ENCODE measurements at regions not wholly inside any gene's neighbourhood (a gene's known extent, or its start where the extent isn't known, plus 50 kb on each side); places are given as distances from the start of the nearest gene placed in this dataset.

- intact Hi-C loops (cut with micrococcal nuclease; ENCODE audit: unreplicated experiment): no loop called here
- BruUV-seq (replicated peaks): no TSS peak
- H3K36me3 ChIP-seq (ENCODE audit: insufficient read depth, low read length): no peaks in the 10 kb centered on the region
These were observed 1755.3 kb upstream of the SPRY2 start for GRCh38 chr13:82096256-82096655.

GRCh38 chr13:82092312-82092711 is 1751.4 kb upstream of the SPRY2 start:
- H3K4me1 ChIP-seq (ENCODE audit: insufficient read depth, low read length, poor library complexity, severe bottlenecking): no peaks in the 10 kb centered on the region
- H3K79me2 ChIP-seq (ENCODE audit: insufficient read depth, low read depth, low read length): no peaks in the 10 kb centered on the region
- no peak overlapping the region for H3K4me2 ChIP-seq (ENCODE audit: low read length)
- no peak overlapping the region for H2AFZ ChIP-seq (ENCODE audit: low read length)
- no peak overlapping the region for H3K27ac ChIP-seq (ENCODE audit: low read depth, low read length, poor library complexity, severe bottlenecking)
- H3K36me3 ChIP-seq (ENCODE audit: insufficient read depth, low read length): no peaks in the 10 kb centered on the region
- no peaks in the 10 kb centered on the region for H3K9me3 ChIP-seq (ENCODE audit: low read length)
- ChIA-PET POLR2A (no interaction called here), CTCF (ENCODE audit: unreplicated experiment) (no interaction called here)
- H4K20me1 ChIP-seq (ENCODE audit: insufficient read depth, low read length): no peaks in the 10 kb centered on the region
- BruUV-seq (replicated peaks): no TSS peak
- intact Hi-C loops (cut with micrococcal nuclease; ENCODE audit: unreplicated experiment): no loop called here
- no peak overlapping the region for H3K4me3 ChIP-seq (ENCODE audit: low read depth, low read length, poor library complexity, severe bottlenecking)
- TF ChIP-seq CTCF (conservative IDR thresholded peaks at IDR 0.05; ENCODE audit: low read length): no peak
- no peak for TF ChIP-seq EZH2phosphoT487 (IDR thresholded peaks at IDR 0.05; ENCODE audit: borderline replicate concordance, low read depth, low read length)
- no peak for DNase-seq (ENCODE audit: low spot score)
- H3K9me2 ChIP-seq (ENCODE audit: insufficient read depth, low read length): no peaks in the 10 kb centered on the region

More at GRCh38 chr13:82096256-82096655, 1755.3 kb upstream of the SPRY2 start:
- TF ChIP-seq CTCF (conservative IDR thresholded peaks at IDR 0.05; ENCODE audit: low read length) (no peak), EZH2phosphoT487 (IDR thresholded peaks at IDR 0.05; ENCODE audit: borderline replicate concordance, low read depth, low read length) (no peak)
- H2AFZ ChIP-seq (ENCODE audit: low read length): no peak overlapping the region
- H3K9me2 ChIP-seq (ENCODE audit: insufficient read depth, low read length): no peaks in the 10 kb centered on the region
- H3K4me1 ChIP-seq (ENCODE audit: insufficient read depth, low read length, poor library complexity, severe bottlenecking): no peaks in the 10 kb centered on the region
- no peaks in the 10 kb centered on the region for H3K9me3 ChIP-seq (ENCODE audit: low read length)
- H3K27ac ChIP-seq (ENCODE audit: low read depth, low read length, poor library complexity, severe bottlenecking): no peak overlapping the region
- ChIA-PET POLR2A (interaction anchor here (0.6 to 0.8 kb wide), 2 partner anchors 10 to 377 kb away, joined by 4 to 5 read pairs; no protein-coding TSS in a partner anchor), CTCF (ENCODE audit: unreplicated experiment) (no interaction called here)
- no peak for DNase-seq (ENCODE audit: low spot score)
- no peaks in the 10 kb centered on the region for H4K20me1 ChIP-seq (ENCODE audit: insufficient read depth, low read length)
- no peak overlapping the region for H3K4me2 ChIP-seq (ENCODE audit: low read length)
- H3K79me2 ChIP-seq (ENCODE audit: insufficient read depth, low read depth, low read length): no peaks in the 10 kb centered on the region
- no peak overlapping the region for H3K4me3 ChIP-seq (ENCODE audit: low read depth, low read length, poor library complexity, severe bottlenecking)

GRCh38 chr13:82088781-82089180 is 1747.9 kb upstream of the SPRY2 start:
- BruUV-seq (replicated peaks): no TSS peak
- POLR2A ChIA-PET: no interaction called here

More at GRCh38 chr13:82088781-82089180, 1747.9 kb upstream of the SPRY2 start:
- DNase-seq (ENCODE audit: low spot score): no peak
- TF ChIP-seq EZH2phosphoT487 (IDR thresholded peaks at IDR 0.05; ENCODE audit: borderline replicate concordance, low read depth, low read length): no peak
- no peak for TF ChIP-seq CTCF (conservative IDR thresholded peaks at IDR 0.05; ENCODE audit: low read length)
- Histone ChIP-seq H3K9me2 (ENCODE audit: insufficient read depth, low read length) (no peaks in the 10 kb centered on the region), H3K79me2 (ENCODE audit: insufficient read depth, low read depth, low read length) (no peaks in the 10 kb centered on the region), H3K4me2 (ENCODE audit: low read length) (no peak overlapping the region), H3K4me1 (ENCODE audit: insufficient read depth, low read length, poor library complexity, severe bottlenecking) (no peaks in the 10 kb centered on the region), H4K20me1 (ENCODE audit: insufficient read depth, low read length) (no peaks in the 10 kb centered on the region), H3K36me3 (ENCODE audit: insufficient read depth, low read length) (no peaks in the 10 kb centered on the region), H3K9me3 (ENCODE audit: low read length) (no peaks in the 10 kb centered on the region), H2AFZ (ENCODE audit: low read length) (no peak overlapping the region), H3K27ac (ENCODE audit: low read depth, low read length, poor library complexity, severe bottlenecking) (no peak overlapping the region), H3K4me3 (ENCODE audit: low read depth, low read length, poor library complexity, severe bottlenecking) (no peak overlapping the region)
- CTCF ChIA-PET (ENCODE audit: unreplicated experiment): no interaction called here
- intact Hi-C loops (cut with micrococcal nuclease; ENCODE audit: unreplicated experiment): no loop called here
